ENCODE measurements at regions not wholly inside any gene's neighbourhood (a gene's known extent, or its start where the extent isn't known, plus 50 kb on each side); places are given as distances from the start of the nearest gene placed in this dataset.

- Histone ChIP-seq H3K9ac (ENCODE audit: insufficient read depth, low read length, poor library complexity, severe bottlenecking) (no peak overlapping the region), H3K4me1 (ENCODE audit: control insufficient read depth in 1 of 2, insufficient read depth in 2 of 2, low read length in 2 of 2) (no peaks in the 10 kb centered on the region), H3K36me3 (replicated peaks in 1 of 2; ENCODE audit: control insufficient read depth in 1 of 2, insufficient read depth in 2 of 2, low read length in 2 of 2) (no peaks in the 10 kb centered on the region), H3K79me2 (ENCODE audit: insufficient read depth, low read length) (no peaks in the 10 kb centered on the region), H3K27me3 (ENCODE audit: control insufficient read depth in 2 of 2, insufficient read depth in 2 of 2, low read length in 2 of 2) (no peaks in the 10 kb centered on the region), H3K4me2 (replicated peaks; ENCODE audit: extremely low read depth, low read length, poor library complexity, severe bottlenecking) (no peak overlapping the region), H3K4me3 (replicated peaks in 1 of 3; ENCODE audit: low read depth in 2 of 3, low read length in 3 of 3) (no peak overlapping the region), H3K9me3 (replicated peaks in 1 of 2; ENCODE audit: control insufficient read depth in 1 of 2, insufficient read depth in 1 of 2, low read length in 2 of 2) (no peaks in the 10 kb centered on the region), H3K27ac (ENCODE audit: low read depth in 1 of 2, low read length in 2 of 2) (no peak overlapping the region), H2AFZ (ENCODE audit: insufficient read depth, low read depth, low read length, poor library complexity, severe bottlenecking) (no peak overlapping the region), H4K20me1 (ENCODE audit: insufficient read depth, low read length) (no peaks in the 10 kb centered on the region)
- Mint-ChIP-seq H3K4me3 (no peak overlapping the region), H3K27ac (no peak overlapping the region), H3K36me3 (no peaks in the 10 kb centered on the region), H3K27me3 (ENCODE audit: low read depth in 3 of 3) (peaks cover 0 to 5% (median 1%) of the 10 kb centered on the region in 3 donors), H3K9me3 (peaks cover 0 to 4% (median 0%) of the 10 kb centered on the region in 7 donors), H3K4me1 (no peaks in the 10 kb centered on the region)
- WGBS (ENCODE audit: insufficient coverage) = 93% methylated on average over 1 of the region's 4 CpGs
- intact Hi-C loops (cut with micrococcal nuclease) = no loop called here
- TF ChIP-seq CTCF (IDR thresholded peaks at IDR 0.05) = no peak
- no peak for DNase-seq
These were observed 107.9 kb downstream of the LMO4 start for GRCh38 chr1:87436534-87436933.

DNA sequence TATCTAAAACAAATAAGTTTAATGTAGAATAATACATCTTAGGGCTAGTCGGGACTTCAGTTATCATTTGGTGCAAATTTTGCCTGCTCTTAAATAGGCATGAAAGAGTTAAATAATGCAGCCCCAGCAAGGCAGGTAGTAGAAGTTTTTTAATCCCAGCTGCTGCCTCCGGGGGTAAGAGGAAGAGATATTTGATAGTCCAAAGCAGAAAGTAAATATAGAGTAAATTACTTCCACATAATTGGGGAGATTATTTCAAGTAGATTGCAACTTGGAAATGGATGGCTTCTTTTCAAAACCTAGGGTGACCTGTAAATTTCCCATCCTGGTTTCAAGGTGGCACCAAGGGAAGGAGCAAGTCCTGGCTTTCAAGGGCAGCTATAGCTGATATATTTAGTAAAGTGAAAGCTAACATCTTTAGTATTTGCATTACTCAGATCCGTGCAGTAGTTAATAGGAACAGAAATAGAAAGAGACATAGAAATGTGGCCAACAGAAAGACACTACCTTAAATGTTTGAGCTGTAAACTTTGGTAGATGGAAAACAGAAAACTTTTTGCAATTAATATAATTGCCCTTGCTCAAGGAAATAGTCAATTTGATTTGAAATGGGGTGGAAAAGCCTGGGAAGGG lies 109.1 kb downstream of the LMO4 start:
- no peak overlapping the region for H3K9ac ChIP-seq (ENCODE audit: insufficient read depth, low read length, poor library complexity, severe bottlenecking)
- TF ChIP-seq CTCF (IDR thresholded peaks at IDR 0.05) = no peak
- peaks cover 0 to 5% (median 1%) of the 10 kb centered on the region in 3 donors for H3K27me3 Mint-ChIP-seq (ENCODE audit: low read depth in 3 of 3)
- peaks cover 0 to 4% (median 0%) of the 10 kb centered on the region in 7 donors for H3K9me3 Mint-ChIP-seq
- no peaks in the 10 kb centered on the region for H3K36me3 Mint-ChIP-seq
- DNase-seq = no peak
- no peaks in the 10 kb centered on the region for H3K79me2 ChIP-seq (ENCODE audit: insufficient read depth, low read length)
- intact Hi-C loops (cut with micrococcal nuclease) = no loop called here
- H3K27me3 ChIP-seq (ENCODE audit: control insufficient read depth in 2 of 2, insufficient read depth in 2 of 2, low read length in 2 of 2) = no peaks in the 10 kb centered on the region
- H3K4me3 ChIP-seq (replicated peaks in 1 of 3; ENCODE audit: low read depth in 2 of 3, low read length in 3 of 3) = no peak overlapping the region
- no peaks in the 10 kb centered on the region for H3K36me3 ChIP-seq (replicated peaks in 1 of 2; ENCODE audit: control insufficient read depth in 1 of 2, insufficient read depth in 2 of 2, low read length in 2 of 2)
- H3K4me1 Mint-ChIP-seq = no peaks in the 10 kb centered on the region
- no peak overlapping the region for H3K27ac ChIP-seq (ENCODE audit: low read depth in 1 of 2, low read length in 2 of 2)
- H2AFZ ChIP-seq (ENCODE audit: insufficient read depth, low read depth, low read length, poor library complexity, severe bottlenecking) = no peak overlapping the region
- H4K20me1 ChIP-seq (ENCODE audit: insufficient read depth, low read length) = no peaks in the 10 kb centered on the region
- H3K4me3 Mint-ChIP-seq = no peak overlapping the region
- no peak overlapping the region for H3K4me2 ChIP-seq (replicated peaks; ENCODE audit: extremely low read depth, low read length, poor library complexity, severe bottlenecking)
- no peak overlapping the region for H3K27ac Mint-ChIP-seq
- no peaks in the 10 kb centered on the region for H3K9me3 ChIP-seq (replicated peaks in 1 of 2; ENCODE audit: control insufficient read depth in 1 of 2, insufficient read depth in 1 of 2, low read length in 2 of 2)
- no CpG with 5 or more reads among the region's 3 CpGs for WGBS (ENCODE audit: insufficient coverage)
- no peaks in the 10 kb centered on the region for H3K4me1 ChIP-seq (ENCODE audit: control insufficient read depth in 1 of 2, insufficient read depth in 2 of 2, low read length in 2 of 2)

Measured in CD14-positive monocyte (primary cell).